IMR-90 (cell line): ENCODE measurements at regions not wholly inside any gene's neighbourhood (a gene's known extent, or its start where the extent isn't known, plus 50 kb on each side); places are given as distances from the start of the nearest gene placed in this dataset.

ENCODE experiments used
- ATAC-seq: fragments of 200-7000 bp; cut with Tn5 transposase; 2 replicates; pipeline ENCODE4 v1.9.1; 2020; ENCODE audit warnings: low read depth, mild to moderate bottlenecking, moderate library complexity
- BruUV-seq: library from RNA; stranded (reverse); fragments of 400-500 nt; replicated peaks from 2 replicates; lab custom pipeline; 2021; lab: Mats Ljungman, UMichigan
- CTCF ChIA-PET: fragments of 300-600 bp; formaldehyde crosslinking; extraction: SDS; loops from one replicate; lab custom pipeline; 2021; ENCODE audit warnings: antibody characterized with exemption; lab: Yijun Ruan, JAX
- POLR2A ChIA-PET: fragments of 300-600 bp; sonication (Branson Sonifier 250); formaldehyde crosslinking; loops from one replicate; lab custom pipeline; 2022; ENCODE audit warnings: antibody characterized with exemption; ENCODE audit not compliant: unreplicated experiment; lab: Charles Lee
- DNase-seq: peaks from one replicate; pipeline ENCODE4 v3.0.0; 2013
- H2AFZ ChIP-seq: replicated peaks from 2 replicates; pipeline ENCODE3; 2013; ENCODE audit warnings: low read length, mild to moderate bottlenecking; ENCODE audit not compliant: poor library complexity
- H2AK5ac ChIP-seq: 2 replicates; pipeline ENCODE4 v1.6.1; 2013; ENCODE audit warnings: low read depth, low read length, inconsistent platforms
- H2AK9ac ChIP-seq: replicated peaks from 2 replicates; pipeline ENCODE3; 2013; ENCODE audit warnings: mild to moderate bottlenecking, low read depth, low read length, moderate library complexity; ENCODE audit not compliant: poor library complexity
- H2BK120ac ChIP-seq: 2 replicates; pipeline ENCODE4 v1.6.1; 2013; ENCODE audit warnings: low read depth, low read length, inconsistent platforms
- H2BK15ac ChIP-seq: 3 replicates; pipeline ENCODE4 v1.6.1; 2013; ENCODE audit warnings: low read depth, low read length, inconsistent platforms
- H2BK20ac ChIP-seq: 2 replicates; pipeline ENCODE4 v1.6.1; 2013; ENCODE audit warnings: low read depth, mild to moderate bottlenecking, inconsistent platforms, low read length, moderate library complexity
- H2BK5ac ChIP-seq: 2 replicates; pipeline ENCODE4 v1.6.1; 2013; ENCODE audit warnings: mild to moderate bottlenecking, low read depth, low read length, inconsistent platforms; ENCODE audit not compliant: poor library complexity, severe bottlenecking
- H3K14ac ChIP-seq: replicated peaks from 2 replicates; pipeline ENCODE4 v1.6.1; 2013; ENCODE audit warnings: low read depth, low read length, inconsistent platforms
- H3K18ac ChIP-seq: 2 replicates; pipeline ENCODE4 v1.6.1; 2013; ENCODE audit warnings: low read depth, low read length, control low read depth
- H3K23ac ChIP-seq: 2 replicates; pipeline ENCODE4 v1.6.1; 2013; ENCODE audit warnings: low read depth, low read length, inconsistent platforms
- H3K27ac ChIP-seq: 2 replicates; pipeline ENCODE4 v1.5.1; 2013; ENCODE audit warnings: mild to moderate bottlenecking, control low read depth, low read length; ENCODE audit not compliant: insufficient read depth
- H3K27me3 ChIP-seq: 2 replicates; pipeline ENCODE4 v1.6.1; 2013; ENCODE audit warnings: low read length; ENCODE audit not compliant: control insufficient read depth, insufficient read depth
- H3K36me3 ChIP-seq: 2 replicates; pipeline ENCODE4 v1.6.1; 2013; ENCODE audit warnings: low read length, mixed read lengths; ENCODE audit not compliant: control insufficient read depth, insufficient read depth
- H3K4ac ChIP-seq: 2 replicates; pipeline ENCODE4 v1.6.1; 2013; ENCODE audit warnings: low read depth, low read length, inconsistent platforms
- H3K4me1 ChIP-seq: 2 replicates; pipeline ENCODE4 v1.6.1; 2013; ENCODE audit warnings: low read length, mixed read lengths; ENCODE audit not compliant: control insufficient read depth, insufficient read depth
- H3K4me2 ChIP-seq: 2 replicates; pipeline ENCODE4 v1.6.1; 2013; ENCODE audit warnings: low read depth, mild to moderate bottlenecking, control low read depth, low read length, moderate library complexity
- H3K4me3 ChIP-seq: 2 replicates; pipeline ENCODE4 v1.5.1; 2013; ENCODE audit warnings: low read depth, mild to moderate bottlenecking, control low read depth, low read length, moderate library complexity; ENCODE audit not compliant: insufficient read depth
- H3K56ac ChIP-seq: 2 replicates; pipeline ENCODE4 v1.6.1; 2013; ENCODE audit warnings: low read length, inconsistent platforms; ENCODE audit not compliant: insufficient read depth; ENCODE audit errors: extremely low read depth
- H3K79me1 ChIP-seq, 2 experiments: 2 replicates each; pipeline ENCODE4 v1.6.1; 2013; ENCODE audit warnings: low read length in 2 of 2, inconsistent platforms in 1 of 2, low read depth in 1 of 2
- H3K9ac ChIP-seq: 2 replicates; pipeline ENCODE4 v1.6.1; 2013; ENCODE audit warnings: low read depth, low read length, control low read depth
- H3K9me1 ChIP-seq: 2 replicates; pipeline ENCODE4 v1.6.1; 2013; ENCODE audit warnings: low read length, inconsistent platforms; ENCODE audit not compliant: insufficient read depth
- H3K9me3 ChIP-seq: 2 replicates; pipeline ENCODE4 v1.6.1; 2013; ENCODE audit warnings: low read length; ENCODE audit not compliant: control insufficient read depth, insufficient read depth
- H4K20me1 ChIP-seq: 2 replicates; pipeline ENCODE4 v1.6.1; 2013; ENCODE audit warnings: low read length, inconsistent platforms; ENCODE audit not compliant: insufficient read depth
- H4K5ac ChIP-seq: 2 replicates; pipeline ENCODE4 v1.6.1; 2013; ENCODE audit warnings: mild to moderate bottlenecking, low read depth, low read length, control low read depth
- H4K8ac ChIP-seq, 2 experiments: 2 replicates each; pipeline ENCODE4 v1.6.1; 2013; ENCODE audit warnings: low read depth in 2 of 2, low read length in 2 of 2, control low read depth in 1 of 2, inconsistent platforms in 1 of 2
- H4K91ac ChIP-seq: 2 replicates; pipeline ENCODE4 v1.6.1; 2013; ENCODE audit warnings: low read depth, low read length, inconsistent platforms; ENCODE audit not compliant: insufficient read depth
- BHLHE40 ChIP-seq: fragments of 150-350 bp; IDR thresholded peaks from 2 replicates; pipeline ENCODE4 v1.6.1; 2016; ENCODE audit warnings: mild to moderate bottlenecking, low read depth, low read length
- CEBPB ChIP-seq: IDR thresholded peaks from 2 replicates; pipeline ENCODE4 v1.6.1; 2012; ENCODE audit warnings: low read depth, low read length, improper control_type of control experiment
- CHD1 ChIP-seq: IDR thresholded peaks from 2 replicates; pipeline ENCODE4 v1.6.1; 2012; ENCODE audit warnings: low read depth, low read length, improper control_type of control experiment
- FOS ChIP-seq: fragments of 150-350 bp; IDR thresholded peaks from 2 replicates; pipeline ENCODE4 v1.6.1; 2016; ENCODE audit warnings: low read depth, low read length
- MAZ ChIP-seq: IDR thresholded peaks from 2 replicates; pipeline ENCODE4 v1.6.1; 2012; ENCODE audit warnings: low read depth, mild to moderate bottlenecking, low read length, improper control_type of control experiment, moderate library complexity, borderline replicate concordance
- MXI1 ChIP-seq: IDR thresholded peaks from 2 replicates; pipeline ENCODE4 v1.6.1; 2012; ENCODE audit warnings: low read depth, mild to moderate bottlenecking, low read length, moderate library complexity, borderline replicate concordance
- NFE2L2 ChIP-seq: fragments of 150-350 bp; IDR thresholded peaks from 2 replicates; pipeline ENCODE4 v1.6.1; 2016; ENCODE audit warnings: low read depth, mild to moderate bottlenecking, low read length
- POLR2A ChIP-seq: IDR thresholded peaks from 2 replicates; pipeline ENCODE4 v1.6.1; 2012; ENCODE audit warnings: mild to moderate bottlenecking, low read depth, low read length
- RAD21 ChIP-seq: IDR thresholded peaks from 2 replicates; pipeline ENCODE4 v1.6.1; 2012; ENCODE audit warnings: low read length, improper control_type of control experiment
- RCOR1 ChIP-seq: IDR thresholded peaks from 2 replicates; pipeline ENCODE4 v1.6.1; 2012; ENCODE audit warnings: mild to moderate bottlenecking, low read length, improper control_type of control experiment; ENCODE audit not compliant: insufficient replicate concordance
- RFX5 ChIP-seq: IDR thresholded peaks from 2 replicates; pipeline ENCODE4 v1.8.0; 2012; ENCODE audit warnings: low read depth, mild to moderate bottlenecking, low read length, moderate library complexity
- SMC3 ChIP-seq: fragments of 150-350 bp; IDR thresholded peaks from 2 replicates; pipeline ENCODE4 v1.6.1; 2016; ENCODE audit warnings: low read depth, mild to moderate bottlenecking, antibody characterized with exemption, low read length, moderate library complexity
- WGBS, 2 experiments: methylation state at CpG; one replicate each; pipeline versions ENCODE4 v1.1.5 to v1.1.7; 2013; ENCODE audit warnings: missing lambda C conversion rate in 2 of 2; ENCODE audit not compliant: insufficient read length in 1 of 2; ENCODE audit errors: extremely low coverage in 2 of 2; 5-methylcytosine and 5-hydroxymethylcytosine counted together
- dilution Hi-C: fragments of 300-500 bp; cut with HindIII; formaldehyde crosslinking; loops from one replicate; pipeline ENCODE4 v1.14.3; 2018; ENCODE audit warnings: low sequenced_read_pairs; ENCODE audit not compliant: unreplicated experiment
- in situ Hi-C: fragments of 300-500 bp; cut with MboI; formaldehyde crosslinking; loops from 3 replicates; pipeline ENCODE4 v1.14.3; 2019; ENCODE audit warnings: low sequenced_read_pairs, inconsistent platforms, mixed read lengths
- intact Hi-C: fragments of 100-400 bp; cut with micrococcal nuclease; formaldehyde crosslinking; loops from 2 replicates; pipeline ENCODE4 v1.10.0; 2022
- TF ChIP-seq, protein P1 (sequence below): fragments of 150-350 bp; IDR thresholded peaks from 2 replicates; pipeline ENCODE4 v1.6.1; 2017; ENCODE audit warnings: mild to moderate bottlenecking, antibody characterized with exemption, low read length, low read depth
- TF ChIP-seq, protein P2 (sequence below): fragments of 150-350 bp; IDR thresholded peaks from 2 replicates; pipeline ENCODE4 v1.6.1; 2016; ENCODE audit warnings: low read depth, mild to moderate bottlenecking, low read length, moderate library complexity, borderline replicate concordance
- TF ChIP-seq, protein P3 (sequence below): conservative IDR thresholded peaks from 2 replicates; pipeline ENCODE4 v1.5.1; 2012; ENCODE audit warnings: mild to moderate bottlenecking, low read depth, low read length, improper control_type of control experiment

DNA sequence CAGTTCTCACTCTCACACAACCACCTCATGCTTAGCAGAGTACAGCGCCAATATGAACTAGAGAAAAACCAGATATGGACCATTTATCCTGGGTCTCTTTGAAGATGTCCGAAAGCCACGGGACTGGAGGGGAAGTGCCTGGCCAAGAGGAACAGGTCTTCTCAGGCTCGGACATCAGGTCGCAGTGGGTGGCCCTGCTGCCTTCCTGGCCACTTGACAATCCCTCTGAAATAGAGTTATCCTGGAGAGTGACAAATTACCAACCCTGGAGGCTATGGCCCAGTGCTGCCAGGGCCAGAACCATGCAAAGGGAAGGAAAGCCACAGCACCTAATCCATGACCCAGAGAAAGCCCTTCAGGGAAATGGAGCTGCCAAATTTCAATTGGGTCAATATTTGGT, 646.8 kb upstream of the NRP1 start:
- Histone ChIP-seq H3K9me1 (no peaks in the 10 kb centered on the region), H3K4me2 (no peak overlapping the region), H2AFZ (no peak overlapping the region), H3K9ac (no peak overlapping the region), H4K20me1 (no peaks in the 10 kb centered on the region), H2BK15ac (no peak overlapping the region), H3K23ac (no peak overlapping the region), H3K79me1 (no peaks in the 10 kb centered on the region), H4K8ac (no peak overlapping the region), H3K4me1 (no peaks in the 10 kb centered on the region), H3K36me3 (no peaks in the 10 kb centered on the region), H3K4ac (no peak overlapping the region), H4K91ac (no peak overlapping the region), H3K27ac (no peak overlapping the region), H2BK5ac (no peak overlapping the region), H3K56ac (no peak overlapping the region), H2BK20ac (no peak overlapping the region), H4K5ac (no peak overlapping the region), H3K27me3 (peaks cover 15% of the 10 kb centered on the region), H2AK9ac (no peak overlapping the region), H3K18ac (no peak overlapping the region), H2AK5ac (no peak overlapping the region), H3K9me3 (0 out of 2 replicates have a peak, but pooled peaks cover 1% of the 10 kb centered on the region), H3K14ac (no peak overlapping the region), H3K4me3 (no peak overlapping the region), H2BK120ac (no peak overlapping the region)
- ATAC-seq (no peak), DNase-seq (no peak)
- CTCF ChIA-PET: no interaction called here
- BruUV-seq: no TSS peak
- 83% methylated on average over 4 of the region's 5 CpGs; no CpG with 5 or more reads in 1 of the 2 experiments for WGBS, 2 experiments
- dilution Hi-C loops (no loop called here), in situ Hi-C loops (no loop called here), intact Hi-C loops (no loop called here)
- POLR2A ChIA-PET: interaction anchor here (0.6 kb wide), 1 partner anchor 40 kb away, joined by 4 read pairs; no protein-coding TSS in a partner anchor
- TF ChIP-seq BHLHE40: no peak
- no peak for TF ChIP-seq CHD1
- TF ChIP-seq MAZ: no peak
- TF ChIP-seq, protein P1, sequence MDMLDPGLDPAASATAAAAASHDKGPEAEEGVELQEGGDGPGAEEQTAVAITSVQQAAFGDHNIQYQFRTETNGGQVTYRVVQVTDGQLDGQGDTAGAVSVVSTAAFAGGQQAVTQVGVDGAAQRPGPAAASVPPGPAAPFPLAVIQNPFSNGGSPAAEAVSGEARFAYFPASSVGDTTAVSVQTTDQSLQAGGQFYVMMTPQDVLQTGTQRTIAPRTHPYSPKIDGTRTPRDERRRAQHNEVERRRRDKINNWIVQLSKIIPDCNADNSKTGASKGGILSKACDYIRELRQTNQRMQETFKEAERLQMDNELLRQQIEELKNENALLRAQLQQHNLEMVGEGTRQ: no peak
- TF ChIP-seq POLR2A: no peak
- no peak for TF ChIP-seq MXI1
- TF ChIP-seq, protein P2, sequence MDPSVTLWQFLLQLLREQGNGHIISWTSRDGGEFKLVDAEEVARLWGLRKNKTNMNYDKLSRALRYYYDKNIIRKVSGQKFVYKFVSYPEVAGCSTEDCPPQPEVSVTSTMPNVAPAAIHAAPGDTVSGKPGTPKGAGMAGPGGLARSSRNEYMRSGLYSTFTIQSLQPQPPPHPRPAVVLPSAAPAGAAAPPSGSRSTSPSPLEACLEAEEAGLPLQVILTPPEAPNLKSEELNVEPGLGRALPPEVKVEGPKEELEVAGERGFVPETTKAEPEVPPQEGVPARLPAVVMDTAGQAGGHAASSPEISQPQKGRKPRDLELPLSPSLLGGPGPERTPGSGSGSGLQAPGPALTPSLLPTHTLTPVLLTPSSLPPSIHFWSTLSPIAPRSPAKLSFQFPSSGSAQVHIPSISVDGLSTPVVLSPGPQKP: no peak
- TF ChIP-seq, protein P3, sequence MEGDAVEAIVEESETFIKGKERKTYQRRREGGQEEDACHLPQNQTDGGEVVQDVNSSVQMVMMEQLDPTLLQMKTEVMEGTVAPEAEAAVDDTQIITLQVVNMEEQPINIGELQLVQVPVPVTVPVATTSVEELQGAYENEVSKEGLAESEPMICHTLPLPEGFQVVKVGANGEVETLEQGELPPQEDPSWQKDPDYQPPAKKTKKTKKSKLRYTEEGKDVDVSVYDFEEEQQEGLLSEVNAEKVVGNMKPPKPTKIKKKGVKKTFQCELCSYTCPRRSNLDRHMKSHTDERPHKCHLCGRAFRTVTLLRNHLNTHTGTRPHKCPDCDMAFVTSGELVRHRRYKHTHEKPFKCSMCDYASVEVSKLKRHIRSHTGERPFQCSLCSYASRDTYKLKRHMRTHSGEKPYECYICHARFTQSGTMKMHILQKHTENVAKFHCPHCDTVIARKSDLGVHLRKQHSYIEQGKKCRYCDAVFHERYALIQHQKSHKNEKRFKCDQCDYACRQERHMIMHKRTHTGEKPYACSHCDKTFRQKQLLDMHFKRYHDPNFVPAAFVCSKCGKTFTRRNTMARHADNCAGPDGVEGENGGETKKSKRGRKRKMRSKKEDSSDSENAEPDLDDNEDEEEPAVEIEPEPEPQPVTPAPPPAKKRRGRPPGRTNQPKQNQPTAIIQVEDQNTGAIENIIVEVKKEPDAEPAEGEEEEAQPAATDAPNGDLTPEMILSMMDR: no peak
- no peak for TF ChIP-seq NFE2L2
- no peak for TF ChIP-seq RFX5
- no peak for TF ChIP-seq CEBPB
- TF ChIP-seq RAD21: no peak
- no peak for TF ChIP-seq SMC3
- no peak for TF ChIP-seq FOS
- no peak for TF ChIP-seq RCOR1
